Inflammatory macrophage treated with lipopolysaccharide for 4 hours (primary cell): ENCODE measurements at regions not wholly inside any gene's neighbourhood (a gene's known extent, or its start where the extent isn't known, plus 50 kb on each side); places are given as distances from the start of the nearest gene placed in this dataset.

ENCODE experiments used
- DNase-seq: peaks from one replicate; pipeline ENCODE4 v3.0.0-alpha.2; 2020

DNA sequence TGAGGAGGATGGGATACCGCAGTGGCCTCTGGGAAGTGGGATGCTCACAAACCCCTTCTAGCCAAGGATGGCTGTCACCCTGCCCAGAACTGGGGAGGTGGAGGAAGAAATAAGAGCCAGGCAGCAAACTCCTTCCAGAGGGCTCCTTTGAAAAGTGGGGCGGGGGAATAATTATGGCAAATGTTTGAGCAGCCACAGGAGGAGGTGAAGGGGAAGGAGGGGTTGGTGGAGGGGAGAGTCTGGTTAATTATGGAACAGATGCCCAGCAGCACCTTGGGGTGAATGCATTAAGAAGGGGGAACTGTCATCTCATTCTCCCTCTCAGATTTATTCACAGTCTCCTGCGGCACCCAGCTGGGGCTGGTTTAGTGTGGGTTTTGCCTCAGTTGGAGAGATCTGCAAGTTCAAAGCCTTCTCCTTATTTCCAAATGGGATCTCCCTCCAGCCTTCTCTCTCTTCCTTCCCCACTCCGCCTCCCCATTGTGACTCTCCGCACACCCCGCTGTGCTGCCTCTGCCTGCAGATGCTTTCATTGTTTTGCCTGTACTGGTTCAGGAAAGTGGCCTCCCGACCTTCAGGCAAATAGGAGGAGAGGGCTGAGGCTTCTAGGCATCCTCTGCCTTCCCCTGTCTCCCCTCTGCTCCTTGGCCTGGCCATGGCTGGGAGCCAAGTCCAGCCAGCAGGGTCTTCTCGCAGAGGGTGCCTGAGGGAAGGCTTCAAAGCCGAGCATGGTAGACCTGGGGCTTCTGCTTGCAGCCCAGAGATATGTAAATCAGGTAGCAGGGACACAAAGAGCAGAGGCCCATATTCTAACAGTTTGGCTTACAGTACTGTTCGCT, 457.2 kb upstream of the MEX3C start:
- no peak for DNase-seq

DNA sequence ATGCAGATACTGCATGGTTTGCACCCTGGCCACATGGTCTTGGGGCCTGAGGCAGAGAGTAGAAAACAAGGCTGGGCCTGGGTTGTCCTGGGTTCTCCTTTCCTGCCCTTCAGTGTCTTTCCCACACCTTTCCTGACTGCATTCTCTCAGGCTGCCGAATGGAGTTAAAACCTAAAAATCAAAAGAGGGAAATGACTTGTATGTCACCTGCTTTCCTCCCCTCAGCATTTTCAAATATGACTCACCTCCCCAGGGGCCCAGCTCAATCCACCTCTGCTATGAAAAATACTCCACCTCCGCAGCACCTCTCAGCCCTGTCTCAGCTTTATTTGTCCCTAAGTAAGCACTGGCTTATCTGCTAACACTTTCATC, 457.8 kb upstream of the MEX3C start:
- DNase-seq, result no peak

DNA sequence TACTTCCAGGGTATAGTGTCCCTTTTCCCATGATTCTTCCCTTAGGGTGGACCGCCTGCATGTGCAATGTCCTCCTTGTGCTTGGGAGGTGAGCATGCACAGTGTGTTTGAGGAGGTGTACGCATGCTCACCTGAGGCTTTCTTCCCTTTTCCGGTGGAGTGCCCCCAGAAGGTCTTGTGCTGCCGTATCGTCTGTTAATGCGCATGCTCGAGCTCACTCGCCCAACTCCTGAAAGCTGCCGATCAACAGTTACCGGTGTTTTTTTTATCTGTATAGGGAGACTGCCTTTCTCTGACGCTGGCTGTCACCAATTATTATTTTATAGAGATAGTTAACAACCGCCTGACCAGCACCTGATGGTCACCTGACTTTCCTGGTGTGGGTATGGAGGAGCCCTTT, 458.8 kb upstream of the MEX3C start:
- no peak for DNase-seq

DNA sequence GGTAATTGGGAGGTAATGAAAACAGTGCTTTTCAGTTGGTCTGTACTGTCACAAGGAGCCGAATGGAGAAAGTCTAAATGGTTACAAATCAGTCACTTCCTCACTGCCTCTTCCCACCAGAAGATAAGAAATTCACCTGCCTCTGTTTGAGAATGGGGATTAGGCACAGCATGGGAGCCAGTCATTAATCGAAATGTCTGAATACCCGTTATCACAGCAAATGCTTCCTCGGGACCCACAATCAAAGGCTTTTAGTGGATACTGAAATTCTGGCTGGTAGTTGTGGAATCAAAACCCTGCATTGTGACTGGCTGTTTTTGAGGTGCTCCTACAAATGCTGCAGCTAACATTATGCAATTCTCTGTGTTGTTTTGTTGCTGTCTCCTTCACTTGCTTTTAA, 461.0 kb upstream of the MEX3C start:
- no peak for DNase-seq

DNA sequence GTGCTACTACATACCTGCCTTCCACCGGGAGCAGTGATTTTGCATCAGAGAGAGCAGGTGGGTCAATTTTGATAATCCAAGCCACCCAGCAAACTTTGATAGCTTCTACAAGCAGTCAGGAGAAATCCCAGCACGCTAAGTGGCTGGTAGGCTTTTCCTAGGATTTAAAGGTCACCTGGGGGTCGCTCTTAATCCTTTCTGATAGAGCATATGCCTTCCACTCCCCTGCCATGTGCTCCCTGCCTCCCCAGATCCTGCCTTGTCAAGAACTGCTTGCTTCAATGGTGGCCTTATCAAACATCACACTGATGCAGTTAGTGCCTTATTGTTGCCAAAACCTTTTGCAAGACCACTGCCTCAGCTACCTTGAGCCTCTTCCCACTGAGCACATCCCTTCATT, 462.3 kb upstream of the MEX3C start:
- no peak for DNase-seq

DNA sequence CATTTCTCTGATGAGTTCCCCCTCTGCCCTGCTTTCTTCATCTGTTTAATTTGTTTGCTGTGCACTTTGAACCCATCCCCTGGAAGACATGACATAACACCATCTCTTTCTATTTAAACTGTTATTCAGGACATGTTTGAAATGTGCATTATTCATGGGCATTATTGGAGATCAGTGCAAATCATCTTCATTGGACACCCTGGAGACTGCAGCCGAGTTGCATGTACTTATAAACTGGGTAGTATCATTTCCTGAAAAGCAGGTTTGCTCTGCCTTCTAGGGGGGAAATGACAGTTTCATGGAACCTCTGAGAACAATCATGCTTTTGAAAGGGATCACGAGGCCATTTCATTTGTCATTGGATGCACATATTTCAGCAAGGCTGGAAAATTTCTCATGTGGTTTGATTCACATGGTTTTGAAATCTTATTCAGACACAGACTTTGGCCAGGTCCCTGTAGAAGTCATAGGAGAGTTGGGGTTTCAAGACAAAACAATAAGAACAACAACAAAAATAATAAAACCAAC, 462.8 kb upstream of the MEX3C start:
- no peak for DNase-seq

DNA sequence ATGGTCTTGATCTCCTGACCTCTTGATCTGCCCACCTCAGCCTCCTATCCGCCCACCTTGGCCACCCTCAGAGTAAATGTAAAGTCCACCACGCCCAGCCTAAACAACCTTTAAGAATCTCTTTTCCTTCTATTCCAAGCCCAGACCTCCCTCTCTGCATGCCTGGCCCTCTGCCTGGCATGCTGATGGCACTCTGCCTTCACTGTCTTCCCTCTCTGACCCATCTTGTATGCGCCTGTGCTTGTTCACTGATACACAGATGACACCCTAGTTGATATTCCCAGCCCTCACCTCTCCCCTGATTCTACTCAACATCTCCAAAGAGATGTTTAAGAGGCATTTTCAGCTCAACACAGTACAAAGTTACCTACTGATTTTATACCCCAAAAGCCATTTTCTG, 466.8 kb upstream of the MEX3C start:
- DNase-seq, result no peak

DNA sequence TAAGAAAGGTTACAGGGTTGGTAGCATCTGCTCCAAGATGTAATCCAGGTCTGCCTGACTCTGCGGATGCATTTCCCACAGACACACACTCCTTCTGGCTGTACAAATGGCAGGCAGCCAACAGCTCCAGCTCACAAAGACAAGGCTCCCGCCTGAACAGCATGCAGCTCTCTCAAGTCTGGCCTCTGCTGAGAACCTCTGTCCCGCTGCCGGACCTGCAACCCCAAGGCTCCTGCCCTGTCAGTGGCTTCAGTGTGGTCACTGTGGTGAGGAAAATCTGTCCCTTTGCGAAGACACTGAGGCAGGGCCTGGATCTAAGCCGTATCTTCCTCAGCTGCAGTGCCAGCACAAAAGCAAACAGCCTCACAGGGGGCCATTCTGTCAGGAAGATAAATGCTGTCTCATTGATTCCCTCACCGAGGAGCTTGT, 469.3 kb upstream of the MEX3C start:
- DNase-seq, result no peak

DNA sequence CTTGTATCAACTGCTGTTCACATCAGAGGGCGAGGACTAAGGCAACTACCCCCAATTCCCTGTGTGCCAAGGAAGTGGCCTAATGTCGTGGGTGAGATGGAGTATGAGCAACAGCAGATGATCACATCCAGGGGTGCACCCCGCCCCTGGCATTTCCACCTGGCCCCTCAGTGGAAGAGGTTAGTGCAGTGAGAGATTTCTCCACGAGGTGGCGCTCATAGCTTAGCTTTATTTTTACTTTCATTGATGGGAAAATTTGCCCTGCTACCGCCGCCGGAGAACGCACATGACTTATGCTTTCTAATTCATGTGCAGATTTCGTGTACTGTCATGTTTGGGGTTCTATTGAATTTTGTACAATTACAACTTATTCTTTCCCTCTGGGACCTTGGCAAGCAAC, 470.6 kb upstream of the MEX3C start:
- peak; percentile 42 for DNase-seq

DNA sequence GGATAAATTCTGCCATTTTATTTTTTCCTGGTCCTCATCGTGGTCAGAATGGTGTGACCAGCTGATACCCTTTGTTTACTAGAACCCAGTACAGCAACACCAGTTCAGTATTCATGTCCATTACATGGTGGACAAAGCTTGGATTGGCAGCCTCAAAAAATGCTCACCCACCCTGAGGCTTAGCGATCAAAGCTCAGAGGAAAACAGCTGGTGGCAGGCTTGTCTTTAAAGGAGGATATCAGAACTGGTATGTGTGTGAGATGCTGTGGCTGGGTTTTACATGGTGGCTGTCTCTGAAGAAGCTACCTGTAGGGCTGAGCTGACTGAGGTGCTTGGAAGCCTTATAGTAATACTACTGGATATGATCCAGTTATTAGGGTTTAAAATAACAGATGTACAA, 471.1 kb upstream of the MEX3C start:
- DNase-seq, result no peak

DNA sequence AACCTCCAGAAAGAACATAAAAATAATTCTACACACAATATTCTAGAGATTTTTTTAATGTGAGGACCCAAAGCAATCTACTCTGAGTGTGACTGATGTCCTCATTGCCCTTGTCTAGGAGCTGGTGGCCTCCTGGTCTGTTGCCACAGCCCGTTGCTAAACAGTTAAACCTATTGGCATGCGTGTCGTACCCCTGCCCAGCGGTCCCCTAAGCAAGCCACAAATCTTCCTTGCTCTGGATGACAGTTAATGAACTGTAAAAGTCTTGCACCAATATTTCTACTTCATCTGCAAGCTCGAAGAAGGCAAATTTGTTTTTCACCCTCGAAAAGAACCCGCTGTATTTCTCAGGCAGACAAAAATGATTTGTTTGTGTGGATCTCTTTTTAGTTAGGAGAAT, 489.1 kb upstream of the MEX3C start:
- DNase-seq, result no peak

DNA sequence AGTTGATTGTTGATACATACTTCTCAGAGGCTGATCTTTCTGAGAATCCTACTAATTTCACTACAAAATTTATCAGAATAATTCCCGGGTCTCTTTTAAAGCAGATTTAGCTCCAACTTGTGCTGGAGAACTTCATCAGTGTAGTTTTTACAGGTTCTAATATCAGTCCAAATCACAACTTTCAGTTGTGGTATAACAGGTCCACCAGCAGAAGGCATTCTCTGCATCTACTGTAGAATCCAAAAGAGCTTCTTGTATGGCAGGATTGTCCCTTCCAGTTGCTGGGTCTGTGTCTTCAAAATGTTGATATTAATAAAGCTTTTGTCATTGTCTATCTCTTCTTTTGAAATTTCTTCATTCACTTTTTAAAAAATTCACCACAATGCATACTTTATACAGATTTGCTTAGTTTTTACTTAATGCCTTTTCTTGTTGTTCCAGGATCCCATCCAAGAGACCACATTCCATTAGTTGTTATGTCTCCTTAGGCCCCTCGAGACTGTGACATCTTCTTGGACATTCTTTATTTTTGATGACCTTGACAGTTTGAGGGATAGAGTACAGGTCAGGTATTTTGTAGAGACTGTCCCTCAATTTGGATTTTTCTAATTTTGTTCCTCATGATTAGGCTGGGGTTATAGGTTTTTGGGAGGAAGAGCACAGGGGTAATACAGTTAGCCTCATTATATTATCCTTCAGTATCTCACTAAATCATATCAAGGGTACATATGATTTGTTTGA, 490.5 kb upstream of the MEX3C start:
- DNase-seq, result no peak

DNA sequence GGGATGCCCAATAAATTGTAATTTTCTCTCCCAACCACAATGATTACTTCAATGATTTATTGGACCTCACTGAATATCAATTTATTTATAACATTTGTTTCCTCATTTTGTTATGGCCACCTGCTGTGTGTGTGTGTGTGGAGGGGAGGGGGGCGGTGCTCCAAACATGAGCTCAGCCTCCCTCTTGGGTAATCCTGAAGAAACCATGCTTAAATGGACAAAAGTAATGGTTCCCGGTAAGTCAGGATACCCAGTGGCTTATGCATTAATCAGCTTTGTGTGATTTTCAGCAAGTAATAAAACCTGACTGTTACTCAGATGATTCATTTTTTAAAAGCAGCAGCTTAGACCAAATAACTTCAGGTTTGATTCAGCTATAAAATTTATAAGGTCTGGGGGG, 495.1 kb upstream of the MEX3C start:
- DNase-seq, result no peak

DNA sequence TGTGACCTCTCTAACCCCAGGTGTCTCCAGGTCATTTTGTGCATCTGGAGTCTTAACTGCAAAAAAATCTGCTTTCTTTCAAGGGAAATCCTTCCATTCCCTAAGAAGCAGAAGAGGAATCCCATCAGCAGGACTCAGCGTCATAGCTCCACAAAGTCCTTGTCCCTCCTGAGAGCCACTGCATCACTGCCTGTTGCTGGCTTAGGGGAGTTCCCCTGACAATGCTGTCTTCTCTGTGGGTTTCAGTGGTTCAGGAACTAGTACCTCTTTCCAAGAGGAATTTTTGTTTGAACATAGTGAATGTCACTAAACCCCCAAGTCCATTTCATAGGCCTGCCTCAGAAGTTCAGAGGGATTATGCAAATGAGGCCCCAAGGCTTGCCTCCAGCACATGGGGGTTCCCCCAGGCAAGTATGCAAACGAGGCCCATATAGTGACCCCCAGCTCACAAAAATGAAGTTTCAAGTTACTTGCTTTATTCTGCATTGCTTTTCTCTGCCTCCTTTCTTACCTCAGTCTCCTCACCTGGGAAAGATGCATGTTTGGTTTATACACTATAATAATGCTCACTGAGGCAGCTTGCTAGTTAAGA, 513.9 kb upstream of the MEX3C start:
- no peak for DNase-seq

DNA sequence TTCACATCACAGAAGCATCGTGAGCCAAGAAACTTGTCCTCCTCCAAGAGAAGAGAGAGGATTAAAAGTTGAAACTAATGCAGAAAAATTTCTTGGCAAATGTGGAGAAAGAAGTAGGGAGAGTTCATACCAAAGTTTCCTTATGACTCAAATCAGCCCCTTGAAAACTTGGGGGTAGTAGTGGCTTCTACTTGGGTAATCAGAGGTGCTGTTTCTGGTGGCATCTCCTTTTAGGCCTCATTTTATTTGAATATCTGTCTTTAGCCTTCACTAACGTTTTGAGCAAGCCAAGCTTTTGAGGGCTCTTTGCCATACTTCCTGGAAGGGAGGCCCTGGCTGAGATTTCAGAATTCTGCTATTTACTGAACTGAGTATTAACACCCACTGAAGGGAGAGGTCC, 515.3 kb upstream of the MEX3C start:
- DNase-seq, result no peak

DNA sequence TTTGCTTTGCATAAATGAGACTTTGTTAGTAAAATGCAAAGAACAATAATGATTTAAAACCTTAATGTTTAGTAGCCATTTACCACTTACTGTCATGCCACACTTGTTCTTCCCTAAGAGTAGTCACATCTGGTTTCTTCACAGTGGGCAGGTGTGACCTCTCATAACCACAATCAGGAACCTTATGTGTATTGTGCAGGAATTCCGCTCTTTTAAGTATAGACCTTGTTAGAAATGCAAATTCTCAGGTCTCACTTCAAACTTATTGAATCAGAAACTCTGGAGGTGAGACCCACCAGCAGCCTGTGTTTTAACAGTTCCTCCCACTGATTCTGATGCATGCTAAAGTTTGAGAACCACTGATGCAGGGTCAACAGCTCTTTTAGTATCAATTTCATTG, 518.8 kb upstream of the MEX3C start:
- no peak for DNase-seq

DNA sequence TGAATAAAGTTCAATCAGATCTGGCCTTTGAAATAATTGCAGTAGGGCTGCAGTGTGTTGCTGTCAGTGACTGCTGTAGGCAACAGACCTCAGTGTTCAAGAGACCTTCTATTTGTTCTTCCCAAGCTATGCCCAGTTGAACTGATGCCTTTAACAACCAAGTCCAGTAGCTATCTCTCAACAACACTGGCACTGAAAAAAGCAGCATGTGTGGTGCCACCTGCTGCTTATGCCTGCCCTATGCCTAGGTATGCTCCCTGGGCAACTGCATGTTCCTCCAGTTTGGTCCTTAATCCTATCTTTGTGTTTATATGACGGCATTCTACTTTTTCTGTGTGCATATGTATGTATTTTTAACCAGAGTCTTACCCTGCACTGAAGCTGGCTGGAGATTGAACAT, 523.9 kb upstream of the MEX3C start:
- no peak for DNase-seq

DNA sequence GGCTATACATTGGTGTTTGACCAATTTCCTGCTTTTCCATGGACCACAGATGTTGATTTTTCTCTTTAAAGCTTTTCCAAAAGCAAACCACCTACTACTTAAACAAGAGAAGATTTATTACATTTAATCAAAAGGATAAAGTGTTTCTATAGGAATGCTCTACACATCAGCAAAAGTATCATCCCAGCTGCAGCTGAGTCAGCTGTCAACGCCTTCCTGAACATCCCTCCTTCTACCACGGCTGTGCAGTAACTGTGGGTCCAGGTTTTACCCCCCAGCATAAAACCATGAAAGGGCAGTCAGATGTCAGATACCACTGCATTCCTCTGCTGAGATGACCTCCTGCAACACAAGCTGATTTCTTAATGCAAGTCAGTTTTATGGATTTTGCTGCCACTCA, 524.5 kb upstream of the MEX3C start:
- no peak for DNase-seq

DNA sequence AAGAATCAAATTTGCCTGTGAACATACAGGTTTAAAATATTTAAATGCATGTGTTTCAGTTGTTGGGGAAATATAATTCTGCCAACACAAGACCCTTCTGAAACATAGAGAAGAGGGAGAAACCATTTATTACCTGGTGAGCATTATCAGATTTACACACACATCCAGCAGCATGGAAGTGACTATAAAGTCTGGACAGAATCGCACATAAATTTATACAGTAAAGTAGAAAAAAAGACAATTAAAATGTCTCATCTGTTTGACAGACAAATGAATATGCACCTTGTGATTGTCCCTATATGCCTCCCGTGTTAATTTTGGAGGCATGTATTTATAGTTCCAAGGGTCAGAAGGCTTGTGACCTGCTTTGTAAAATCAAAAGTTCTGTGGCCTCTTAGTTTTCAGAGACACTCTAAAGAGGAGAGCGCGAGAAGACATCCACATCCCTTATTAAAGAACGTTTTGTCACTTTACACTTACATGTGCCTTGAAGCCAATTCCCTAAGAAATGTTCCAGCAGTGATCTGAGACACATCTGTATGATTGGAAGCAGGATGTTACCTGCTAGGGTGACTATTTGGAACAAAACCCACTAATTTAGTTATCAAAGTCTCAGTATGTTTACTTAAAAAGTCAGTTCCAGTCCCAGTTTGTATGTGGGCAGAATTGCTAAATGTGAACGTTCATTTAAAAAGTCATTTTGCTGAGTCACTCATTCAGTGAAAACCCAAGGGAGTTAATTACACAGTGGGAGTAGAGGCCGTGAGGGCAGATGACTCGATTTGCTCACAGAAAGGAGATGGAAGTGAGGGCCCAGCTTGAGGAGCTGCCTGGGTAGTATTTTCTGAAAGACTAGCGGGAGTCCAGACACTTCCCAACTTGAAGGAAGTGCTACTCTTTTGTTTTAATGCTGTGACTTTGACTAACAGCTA, 527.6 kb upstream of the MEX3C start:
- DNase-seq, result no peak

DNA sequence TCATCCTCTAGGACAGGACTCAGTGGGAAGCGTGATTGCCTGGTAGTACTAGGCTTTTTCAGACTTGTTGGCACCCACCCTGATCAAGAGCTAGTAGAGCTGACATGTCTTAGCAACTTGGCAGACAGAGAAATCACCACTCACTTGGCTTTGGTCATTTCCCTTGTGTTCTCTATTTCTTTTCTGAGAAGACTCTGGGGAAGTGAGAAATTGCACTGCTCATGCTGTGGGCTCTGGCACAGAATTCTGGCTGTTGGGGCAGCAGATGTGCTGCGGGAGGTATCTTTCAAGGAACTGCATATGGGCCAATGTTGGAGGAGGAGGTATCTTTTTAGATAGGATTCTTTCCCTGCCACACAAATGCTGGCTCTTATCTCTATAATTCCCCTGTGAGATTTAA, 529.1 kb upstream of the MEX3C start:
- no peak for DNase-seq

DNA sequence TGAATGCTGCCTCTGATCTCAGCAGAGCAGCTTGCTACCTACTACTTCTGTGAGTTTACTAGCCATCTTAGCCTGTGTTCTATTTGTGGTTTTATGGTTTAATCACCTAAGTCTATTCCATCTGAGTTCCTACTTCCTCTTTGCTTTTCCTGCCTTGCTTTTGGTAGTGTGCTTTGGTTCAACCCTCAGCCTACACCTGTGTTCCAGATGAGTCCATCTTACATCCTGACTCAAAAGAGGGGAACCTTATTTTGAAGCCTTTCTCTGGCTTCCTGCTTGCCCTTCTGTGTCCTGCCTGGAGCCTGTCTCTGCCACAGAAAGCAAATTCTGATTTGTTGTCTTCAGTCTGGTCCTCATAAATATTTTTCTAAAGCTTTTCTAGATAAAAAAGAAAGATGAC, 530.3 kb upstream of the MEX3C start:
- no peak for DNase-seq

DNA sequence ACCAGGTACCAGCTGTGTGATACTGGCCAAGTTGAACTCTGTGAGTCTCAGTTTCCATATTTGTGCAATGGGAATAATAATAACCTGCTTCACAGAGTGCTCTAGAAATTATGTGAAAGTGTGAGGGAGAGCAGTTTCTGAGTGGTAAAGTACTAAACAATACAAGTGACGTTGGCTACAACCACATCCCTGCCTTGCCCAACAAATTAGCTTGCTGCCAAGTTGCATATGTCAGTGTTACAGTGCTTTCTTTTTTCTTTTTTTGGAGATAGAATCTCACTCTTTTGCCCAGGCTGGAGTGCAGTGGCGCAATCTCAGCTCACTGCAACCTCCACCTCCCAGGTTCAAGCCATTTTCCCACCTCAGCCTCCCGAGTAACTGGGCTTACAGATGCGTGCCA, 533.6 kb upstream of the MEX3C start:
- DNase-seq, result no peak

DNA sequence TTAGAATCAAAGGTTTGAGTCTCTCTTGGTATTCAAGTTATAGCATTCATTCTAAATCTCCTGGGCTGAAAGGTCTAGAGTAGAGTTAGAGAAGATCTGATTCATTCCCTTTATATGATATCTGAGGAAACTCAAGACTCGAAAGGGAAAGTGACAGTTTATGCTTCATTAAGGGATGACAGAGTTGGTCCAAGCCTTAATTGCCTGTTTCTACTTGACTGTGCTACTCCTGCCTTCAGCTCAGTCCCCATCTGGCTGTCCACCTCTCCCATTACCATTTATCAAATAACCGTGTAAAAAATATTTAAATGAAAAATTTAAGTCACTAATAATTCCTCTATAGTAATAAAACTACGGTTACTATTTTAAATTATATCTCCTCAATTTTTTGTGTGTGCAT, 537.1 kb upstream of the MEX3C start:
- DNase-seq, result no peak
